ENCODE measurements at regions not wholly inside any gene's neighbourhood (a gene's known extent, or its start where the extent isn't known, plus 50 kb on each side); places are given as distances from the start of the nearest gene placed in this dataset.

GRCh38 chr4:147366164-147366563, 114.7 kb upstream of the EDNRA start:
- TF ChIP-seq CTCF (IDR thresholded peaks at IDR 0.05; ENCODE audit: extremely low read depth, missing control alignments), result no peak
- no peak for DNase-seq (ENCODE audit: low spot score)

GRCh38 chr4:147367891-147368290, 113.0 kb upstream of the EDNRA start:
- TF ChIP-seq CTCF (IDR thresholded peaks at IDR 0.05; ENCODE audit: extremely low read depth, missing control alignments), result no peak
- DNase-seq (ENCODE audit: low spot score), result no peak

GRCh38 chr4:147368948-147369347, 111.9 kb upstream of the EDNRA start:
- no peak for DNase-seq (ENCODE audit: low spot score)

GRCh38 chr4:147370473-147370872, 110.4 kb upstream of the EDNRA start:
- DNase-seq (ENCODE audit: low spot score), result no peak

More at GRCh38 chr4:147368948-147369347, 111.9 kb upstream of the EDNRA start:
- TF ChIP-seq CTCF (IDR thresholded peaks at IDR 0.05; ENCODE audit: extremely low read depth, missing control alignments), result no peak

GRCh38 chr4:147370881-147371280, 110.0 kb upstream of the EDNRA start:
- DNase-seq (ENCODE audit: low spot score), result no peak
- no peak for TF ChIP-seq CTCF (IDR thresholded peaks at IDR 0.05; ENCODE audit: extremely low read depth, missing control alignments)

More at GRCh38 chr4:147370473-147370872, 110.4 kb upstream of the EDNRA start:
- no peak for TF ChIP-seq CTCF (IDR thresholded peaks at IDR 0.05; ENCODE audit: extremely low read depth, missing control alignments)

- TF ChIP-seq CTCF (IDR thresholded peaks at IDR 0.05; ENCODE audit: extremely low read depth, missing control alignments), result no peak
- DNase-seq (ENCODE audit: low spot score), result no peak
Observed at GRCh38 chr4:147371661-147372060, 109.2 kb upstream of the EDNRA start.

- DNase-seq (ENCODE audit: low spot score), result no peak
- no peak for TF ChIP-seq CTCF (IDR thresholded peaks at IDR 0.05; ENCODE audit: extremely low read depth, missing control alignments)
Observed at GRCh38 chr4:147378780-147379179, 102.1 kb upstream of the EDNRA start.

Data from GM20000 (cell line).